ENCODE measurements at regions not wholly inside any gene's neighbourhood (a gene's known extent, or its start where the extent isn't known, plus 50 kb on each side); places are given as distances from the start of the nearest gene placed in this dataset.

GRCh38 chr10:53619671-53620070 lies 847.1 kb upstream of the MBL2 start:
- Histone ChIP-seq H3K9me3 (no peaks in the 10 kb centered on the region), H3K36me3 (no peaks in the 10 kb centered on the region), H3K4me1 (no peaks in the 10 kb centered on the region), H3K4me3 (ENCODE audit: low read depth, low read length) (no peak overlapping the region), H3K27me3 (no peaks in the 10 kb centered on the region)
- TF ChIP-seq, protein P1, sequence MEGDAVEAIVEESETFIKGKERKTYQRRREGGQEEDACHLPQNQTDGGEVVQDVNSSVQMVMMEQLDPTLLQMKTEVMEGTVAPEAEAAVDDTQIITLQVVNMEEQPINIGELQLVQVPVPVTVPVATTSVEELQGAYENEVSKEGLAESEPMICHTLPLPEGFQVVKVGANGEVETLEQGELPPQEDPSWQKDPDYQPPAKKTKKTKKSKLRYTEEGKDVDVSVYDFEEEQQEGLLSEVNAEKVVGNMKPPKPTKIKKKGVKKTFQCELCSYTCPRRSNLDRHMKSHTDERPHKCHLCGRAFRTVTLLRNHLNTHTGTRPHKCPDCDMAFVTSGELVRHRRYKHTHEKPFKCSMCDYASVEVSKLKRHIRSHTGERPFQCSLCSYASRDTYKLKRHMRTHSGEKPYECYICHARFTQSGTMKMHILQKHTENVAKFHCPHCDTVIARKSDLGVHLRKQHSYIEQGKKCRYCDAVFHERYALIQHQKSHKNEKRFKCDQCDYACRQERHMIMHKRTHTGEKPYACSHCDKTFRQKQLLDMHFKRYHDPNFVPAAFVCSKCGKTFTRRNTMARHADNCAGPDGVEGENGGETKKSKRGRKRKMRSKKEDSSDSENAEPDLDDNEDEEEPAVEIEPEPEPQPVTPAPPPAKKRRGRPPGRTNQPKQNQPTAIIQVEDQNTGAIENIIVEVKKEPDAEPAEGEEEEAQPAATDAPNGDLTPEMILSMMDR (IDR thresholded peaks at IDR 0.05; ENCODE audit: low read depth, low read length), result no peak
- DNase-seq, result no peak

- TF ChIP-seq, protein P1 (IDR thresholded peaks at IDR 0.05; ENCODE audit: low read depth, low read length), result no peak
- DNase-seq, result no peak
Observed at GRCh38 chr10:53607691-53608090, 835.1 kb upstream of the MBL2 start.

DNA sequence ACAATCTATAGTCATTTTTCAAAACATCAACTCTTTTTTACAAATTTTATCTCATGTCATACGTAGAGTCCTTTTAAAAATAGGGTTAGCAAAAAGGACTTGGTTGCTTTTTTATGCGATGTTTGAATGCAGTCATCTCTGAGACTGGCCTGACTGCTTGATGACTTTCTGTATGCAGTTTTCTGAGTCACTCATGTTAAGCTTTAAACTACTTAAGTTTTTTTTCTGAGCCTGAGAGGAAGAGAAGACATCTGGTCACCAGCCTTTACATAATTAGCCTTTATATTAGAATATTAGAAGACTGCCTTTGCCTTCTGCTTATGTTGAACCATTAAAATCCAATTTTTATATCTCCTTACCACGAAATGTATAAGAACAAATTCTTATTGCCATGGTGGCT lies 834.4 kb upstream of the MBL2 start:
- no peak overlapping the region for H3K4me3 ChIP-seq (ENCODE audit: low read depth, low read length)
- H3K4me1 ChIP-seq, result no peaks in the 10 kb centered on the region
- no peaks in the 10 kb centered on the region for H3K36me3 ChIP-seq
- H3K9me3 ChIP-seq, result no peaks in the 10 kb centered on the region
- DNase-seq, result no peak
- TF ChIP-seq, protein P1 (IDR thresholded peaks at IDR 0.05; ENCODE audit: low read depth, low read length), result no peak
- H3K27me3 ChIP-seq, result no peaks in the 10 kb centered on the region

More at GRCh38 chr10:53607691-53608090, 835.1 kb upstream of the MBL2 start:
- Histone ChIP-seq H3K4me1 (no peaks in the 10 kb centered on the region), H3K36me3 (no peaks in the 10 kb centered on the region), H3K9me3 (no peaks in the 10 kb centered on the region), H3K4me3 (ENCODE audit: low read depth, low read length) (no peak overlapping the region), H3K27me3 (no peaks in the 10 kb centered on the region)

DNA sequence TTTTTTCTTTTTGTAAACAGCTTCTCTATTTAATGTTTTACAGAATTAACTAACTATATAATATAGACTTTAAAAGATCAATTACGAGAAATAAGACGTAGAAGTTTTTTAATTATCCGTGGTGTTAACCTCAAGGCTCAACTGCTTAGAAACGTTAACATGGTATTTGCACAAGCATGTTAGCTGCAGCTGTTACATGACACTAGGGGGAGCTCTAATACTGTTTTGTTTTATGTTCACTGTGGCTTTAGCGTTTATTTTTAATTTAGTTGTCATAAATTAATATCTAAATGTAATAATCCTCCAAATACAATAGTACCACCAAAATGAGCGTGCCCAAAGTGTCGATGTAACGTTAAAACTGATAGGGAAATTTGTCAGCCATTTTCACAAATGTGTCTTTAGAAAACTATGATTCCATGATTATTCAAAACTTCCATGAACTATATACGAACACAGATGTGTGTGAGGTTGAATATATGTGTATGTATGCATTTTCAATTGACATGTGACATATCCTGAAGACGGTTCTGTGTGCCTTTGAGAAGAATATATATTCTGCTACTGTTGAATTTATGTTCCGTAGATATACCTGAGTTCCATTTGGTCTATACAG lies 828.8 kb upstream of the MBL2 start:
- Histone ChIP-seq H3K9me3 (no peaks in the 10 kb centered on the region), H3K4me1 (no peaks in the 10 kb centered on the region), H3K27me3 (no peaks in the 10 kb centered on the region), H3K36me3 (no peaks in the 10 kb centered on the region), H3K4me3 (ENCODE audit: low read depth, low read length) (peak overlapping the region; percentile 23)
- TF ChIP-seq, protein P1 (IDR thresholded peaks at IDR 0.05; ENCODE audit: low read depth, low read length), result peak; percentile 85
- no peak for DNase-seq

GRCh38 chr10:53598914-53599313 lies 826.3 kb upstream of the MBL2 start:
- Histone ChIP-seq H3K4me1 (no peaks in the 10 kb centered on the region), H3K36me3 (no peaks in the 10 kb centered on the region), H3K27me3 (no peaks in the 10 kb centered on the region), H3K4me3 (ENCODE audit: low read depth, low read length) (no peak overlapping the region), H3K9me3 (no peaks in the 10 kb centered on the region)
- TF ChIP-seq, protein P1 (IDR thresholded peaks at IDR 0.05; ENCODE audit: low read depth, low read length), result no peak
- no peak for DNase-seq

DNA sequence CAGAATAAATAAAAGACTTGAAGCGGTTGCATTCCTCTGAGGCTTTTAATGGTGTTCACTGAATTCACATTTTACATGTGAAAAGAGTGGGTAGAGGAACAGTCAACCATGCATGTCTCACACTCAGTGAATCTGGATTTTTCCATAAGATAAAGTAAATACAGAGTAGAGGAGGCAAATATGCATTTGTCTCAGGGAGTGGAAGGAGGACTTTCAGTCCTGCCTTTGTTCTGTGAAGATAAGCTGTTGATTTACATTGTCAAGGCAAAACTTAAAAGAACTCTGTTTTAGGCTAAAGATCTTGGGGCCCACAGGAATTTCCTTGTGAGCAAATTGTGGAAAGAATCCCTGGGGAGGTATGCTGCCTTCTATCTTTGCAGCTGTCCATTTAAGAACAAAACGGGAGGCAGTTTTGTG lies 825.3 kb upstream of the MBL2 start:
- H3K36me3 ChIP-seq, result no peaks in the 10 kb centered on the region
- H3K9me3 ChIP-seq, result no peaks in the 10 kb centered on the region
- H3K4me3 ChIP-seq (ENCODE audit: low read depth, low read length), result no peak overlapping the region
- no peaks in the 10 kb centered on the region for H3K4me1 ChIP-seq
- H3K27me3 ChIP-seq, result no peaks in the 10 kb centered on the region
- TF ChIP-seq, protein P1 (IDR thresholded peaks at IDR 0.05; ENCODE audit: low read depth, low read length), result no peak
- no peak for DNase-seq

Data from BE2C (cell line).